WTC11 (cell line): ENCODE measurements at regions not wholly inside any gene's neighbourhood (a gene's known extent, or its start where the extent isn't known, plus 50 kb on each side); places are given as distances from the start of the nearest gene placed in this dataset.

ENCODE experiments used
- ATAC-seq: fragments of 200-7000 bp; cut with Tn5 transposase; 2 replicates; pipeline ENCODE4 v1.10.0; 2021; ENCODE audit warnings: mild to moderate bottlenecking, moderate library complexity
- CTCF ChIA-PET: fragments of 300-600 bp; sonication (Branson Sonifier 250); formaldehyde crosslinking; loops from one replicate; lab custom pipeline; 2021; ENCODE audit warnings: antibody characterized with exemption; lab: Charles Lee
- POLR2A ChIA-PET: fragments of 350-600 bp; sonication (Branson Sonifier 250); formaldehyde crosslinking; loops from one replicate; lab custom pipeline; 2021; ENCODE audit warnings: antibody characterized with exemption; lab: Charles Lee
- DNase-seq: peaks from one replicate; pipeline ENCODE4 v3.0.0; 2021; ENCODE audit warnings: low spot score
- H3K27ac Mint-ChIP-seq: 2 replicates; pipeline ENCODE4 v1.8.0; 2021; ENCODE audit warnings: mixed read lengths
- H3K27me3 Mint-ChIP-seq: 2 replicates; pipeline ENCODE4 v1.8.0; 2021; ENCODE audit warnings: low read depth, mild to moderate bottlenecking, moderate library complexity, mixed read lengths
- H3K36me3 Mint-ChIP-seq: 2 replicates; pipeline ENCODE4 v1.8.0; 2021; ENCODE audit warnings: mixed read lengths
- H3K4me1 Mint-ChIP-seq: 2 replicates; pipeline ENCODE4 v1.8.0; 2022; ENCODE audit warnings: mixed read lengths
- H3K4me3 Mint-ChIP-seq: 2 replicates; pipeline ENCODE4 v1.8.0; 2021; ENCODE audit warnings: mild to moderate bottlenecking, moderate library complexity, mixed read lengths
- H3K9me3 Mint-ChIP-seq: 2 replicates; pipeline ENCODE4 v1.8.0; 2021; ENCODE audit warnings: mixed read lengths
- ARID4B ChIP-seq: sonication (generic); formaldehyde crosslinking; IDR thresholded peaks from 2 replicates; pipeline ENCODE4 v1.8.0; 2023; ENCODE audit warnings: missing genetic modification reagents, mild to moderate bottlenecking, borderline replicate concordance
- CDX4 ChIP-seq: fragments of 250-450 bp; sonication (Bioruptor Pico); IDR thresholded peaks from 2 replicates; pipeline ENCODE4 v1.9.0; 2021; ENCODE audit warnings: moderate library complexity, mild to moderate bottlenecking, inconsistent platforms, borderline replicate concordance
- E2F4 ChIP-seq: sonication (generic); formaldehyde crosslinking; IDR thresholded peaks from 2 replicates; pipeline ENCODE4 v1.8.1; 2022; ENCODE audit warnings: low read depth, mild to moderate bottlenecking, moderate library complexity, missing genetic modification reagents, borderline replicate concordance
- ELF4 ChIP-seq: sonication (generic); formaldehyde crosslinking; IDR thresholded peaks from 2 replicates; pipeline ENCODE4 v1.8.1; 2022; ENCODE audit warnings: low read depth, mild to moderate bottlenecking, moderate library complexity, missing genetic modification reagents
- EMX1 ChIP-seq: fragments of 250-450 bp; sonication (Bioruptor Pico); IDR thresholded peaks from 2 replicates; pipeline ENCODE4 v1.8.0; 2021; ENCODE audit warnings: mild to moderate bottlenecking
- FOXP4 ChIP-seq: sonication (generic); formaldehyde crosslinking; IDR thresholded peaks from 2 replicates; pipeline ENCODE4 v1.8.0; 2022; ENCODE audit warnings: mild to moderate bottlenecking, missing genetic modification reagents
- KAT7 ChIP-seq: sonication (generic); formaldehyde crosslinking; IDR thresholded peaks from 2 replicates; pipeline ENCODE4 v1.8.1; 2023; ENCODE audit warnings: missing genetic modification reagents, mild to moderate bottlenecking, borderline replicate concordance
- MLX ChIP-seq: sonication (generic); formaldehyde crosslinking; IDR thresholded peaks from 2 replicates; pipeline ENCODE4 v1.8.1; 2023; ENCODE audit warnings: mild to moderate bottlenecking, missing genetic modification reagents, moderate library complexity
- NR1H2 ChIP-seq: sonication (generic); formaldehyde crosslinking; IDR thresholded peaks from 2 replicates; pipeline ENCODE4 v1.9.0; 2021; ENCODE audit warnings: mild to moderate bottlenecking, moderate library complexity, missing genetic modification reagents
- NR2C2 ChIP-seq: sonication (generic); formaldehyde crosslinking; IDR thresholded peaks from 2 replicates; pipeline ENCODE4 v1.8.0; 2022; ENCODE audit warnings: mild to moderate bottlenecking, missing genetic modification reagents
- PREB ChIP-seq: sonication (generic); formaldehyde crosslinking; IDR thresholded peaks from 2 replicates; pipeline ENCODE4 v1.8.1; 2022; ENCODE audit warnings: mild to moderate bottlenecking, missing genetic modification reagents, moderate library complexity, borderline replicate concordance
- RELA ChIP-seq: sonication (generic); formaldehyde crosslinking; IDR thresholded peaks from 2 replicates; pipeline ENCODE4 v1.8.1; 2022; ENCODE audit warnings: missing genetic modification reagents, mild to moderate bottlenecking, borderline replicate concordance
- SOX15 ChIP-seq: fragments of 250-450 bp; sonication (Bioruptor Pico); IDR thresholded peaks from 2 replicates; pipeline ENCODE4 v1.9.0; 2021; ENCODE audit warnings: mild to moderate bottlenecking
- SP1 ChIP-seq: sonication (generic); formaldehyde crosslinking; conservative IDR thresholded peaks from 2 replicates; pipeline ENCODE4 v1.8.1; 2022; ENCODE audit warnings: missing genetic modification reagents
- STAT6 ChIP-seq: sonication (generic); formaldehyde crosslinking; conservative IDR thresholded peaks from 2 replicates; pipeline ENCODE4 v1.8.1; 2023; ENCODE audit warnings: mild to moderate bottlenecking, low read depth, missing genetic modification reagents, moderate library complexity
- TCF7 ChIP-seq: sonication (generic); formaldehyde crosslinking; IDR thresholded peaks from 2 replicates; pipeline ENCODE4 v1.8.0; 2022; ENCODE audit warnings: mild to moderate bottlenecking, low read depth, missing genetic modification reagents, moderate library complexity
- TP53 ChIP-seq: sonication (generic); formaldehyde crosslinking; IDR thresholded peaks from 2 replicates; pipeline ENCODE4 v1.8.1; 2023; ENCODE audit warnings: mild to moderate bottlenecking, missing genetic modification reagents
- ZNF121 ChIP-seq: sonication (generic); formaldehyde crosslinking; IDR thresholded peaks from 2 replicates; pipeline ENCODE4 v1.8.0; 2023; ENCODE audit warnings: missing genetic modification reagents
- ZNF219 ChIP-seq: sonication (generic); formaldehyde crosslinking; IDR thresholded peaks from 2 replicates; pipeline ENCODE4 v1.8.0; 2023; ENCODE audit warnings: missing genetic modification reagents, mild to moderate bottlenecking, borderline replicate concordance
- ZNF425 ChIP-seq: fragments of 250-450 bp; sonication (Bioruptor Pico); conservative IDR thresholded peaks from 2 replicates; pipeline ENCODE4 v1.9.0; 2021; ENCODE audit warnings: mild to moderate bottlenecking

- no peak for TF ChIP-seq E2F4 (CRISPR knock-in tag)
- TF ChIP-seq FOXP4: no peak
- TF ChIP-seq ARID4B: no peak
- no peak for TF ChIP-seq TCF7
- TF ChIP-seq ZNF219 (CRISPR knock-in tag): no peak
- no peak for TF ChIP-seq PREB (CRISPR knock-in tag)
- TF ChIP-seq ELF4: no peak
- no peak for TF ChIP-seq ZNF425
- no peak for TF ChIP-seq TP53
- no peak for TF ChIP-seq SP1
- no peak for TF ChIP-seq RELA (CRISPR knock-in tag)
- no peak for TF ChIP-seq STAT6
- TF ChIP-seq CDX4 (CRISPR knock-in tag): no peak
- TF ChIP-seq NR2C2 (CRISPR knock-in tag): no peak
- TF ChIP-seq MLX (CRISPR knock-in tag): no peak
- no peak for TF ChIP-seq ZNF121 (CRISPR knock-in tag)
- no peak for TF ChIP-seq EMX1 (CRISPR knock-in tag)
- TF ChIP-seq SOX15 (CRISPR knock-in tag): no peak
- no peak for TF ChIP-seq KAT7 (CRISPR knock-in tag)
- no peak for TF ChIP-seq NR1H2
- POLR2A ChIA-PET: no interaction called here
- no peak for ATAC-seq
- Mint-ChIP-seq H3K9me3 (peaks cover 6% of the 10 kb centered on the region), H3K4me3 (no peak overlapping the region), H3K4me1 (no peaks in the 10 kb centered on the region), H3K27ac (no peak overlapping the region), H3K27me3 (no peaks in the 10 kb centered on the region; the same call in 1 of the 2 replicates), H3K36me3 (no peaks in the 10 kb centered on the region)
- CTCF ChIA-PET: no interaction called here
- DNase-seq: no peak
These were observed 331.6 kb upstream of the ZNF32 start for GRCh38 chr10:43980313-43980712.
